ENCODE measurements at regions not wholly inside any gene's neighbourhood (a gene's known extent, or its start where the extent isn't known, plus 50 kb on each side); places are given as distances from the start of the nearest gene placed in this dataset.

DNA sequence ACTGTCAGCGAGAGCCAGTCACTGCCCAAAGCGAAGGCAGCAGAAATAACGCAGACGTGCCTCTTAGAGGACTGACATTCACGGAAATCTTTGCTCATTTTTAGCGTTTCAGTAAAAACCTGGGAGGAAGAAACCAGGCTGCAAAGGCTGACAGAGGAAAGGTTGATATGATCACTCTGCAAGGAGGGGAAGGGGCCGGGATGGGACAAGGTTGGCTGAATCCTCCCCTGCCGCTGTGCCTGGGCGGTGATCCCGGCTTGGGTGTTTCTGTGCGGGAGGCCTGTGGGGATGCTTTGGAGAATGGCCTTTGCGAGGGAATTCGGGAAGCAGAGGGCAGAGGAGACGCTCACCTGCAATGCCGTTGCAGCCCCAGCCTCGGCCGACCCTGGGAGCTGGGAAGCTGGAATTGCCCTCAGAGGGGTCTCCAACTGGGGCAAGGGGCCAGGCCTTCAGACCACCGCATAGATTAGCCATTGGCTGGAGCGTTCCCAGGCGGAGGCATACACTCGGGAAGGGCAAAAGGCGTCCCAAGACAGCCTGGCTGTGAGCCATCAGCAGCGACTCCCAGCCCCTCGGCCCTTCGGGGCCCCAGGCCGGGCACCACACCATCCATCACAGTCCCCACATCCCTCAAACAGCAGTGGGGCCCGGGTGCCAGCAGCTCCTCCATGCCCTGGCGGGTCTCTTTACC lies 111.7 kb upstream of the GPC1 start:
- ATAC-seq (ENCODE audit: insufficient read depth, low read depth) = no peak
- Histone ChIP-seq H3K4me3 (ENCODE audit: low read depth in 1 of 2, low read length in 2 of 2) (no peak overlapping the region), H2AFZ (ENCODE audit: low read depth, low read length) (no peak overlapping the region), H3K4me2 (ENCODE audit: insufficient read depth, low read length) (no peak overlapping the region), H3K36me3 (ENCODE audit: insufficient read depth, low read length) (no peaks in the 10 kb centered on the region), H3K79me2 (ENCODE audit: insufficient read depth, low read length) (no peaks in the 10 kb centered on the region), H4K20me1 (ENCODE audit: insufficient read depth, low read length) (peaks cover 5% of the 10 kb centered on the region), H3K9ac (ENCODE audit: low read depth, low read length) (no peak overlapping the region), H3K27me3 (ENCODE audit: insufficient read depth, low read length, poor library complexity) (peaks cover 26% of the 10 kb centered on the region), H3K27ac (ENCODE audit: low read length) (no peak overlapping the region), H3K4me1 (ENCODE audit: insufficient read depth, low read length) (no peaks in the 10 kb centered on the region), H3K9me3 (ENCODE audit: insufficient read depth, low read length, severe bottlenecking) (no peaks in the 10 kb centered on the region)
- DNase-seq = no peak
- TF ChIP-seq, protein P1, sequence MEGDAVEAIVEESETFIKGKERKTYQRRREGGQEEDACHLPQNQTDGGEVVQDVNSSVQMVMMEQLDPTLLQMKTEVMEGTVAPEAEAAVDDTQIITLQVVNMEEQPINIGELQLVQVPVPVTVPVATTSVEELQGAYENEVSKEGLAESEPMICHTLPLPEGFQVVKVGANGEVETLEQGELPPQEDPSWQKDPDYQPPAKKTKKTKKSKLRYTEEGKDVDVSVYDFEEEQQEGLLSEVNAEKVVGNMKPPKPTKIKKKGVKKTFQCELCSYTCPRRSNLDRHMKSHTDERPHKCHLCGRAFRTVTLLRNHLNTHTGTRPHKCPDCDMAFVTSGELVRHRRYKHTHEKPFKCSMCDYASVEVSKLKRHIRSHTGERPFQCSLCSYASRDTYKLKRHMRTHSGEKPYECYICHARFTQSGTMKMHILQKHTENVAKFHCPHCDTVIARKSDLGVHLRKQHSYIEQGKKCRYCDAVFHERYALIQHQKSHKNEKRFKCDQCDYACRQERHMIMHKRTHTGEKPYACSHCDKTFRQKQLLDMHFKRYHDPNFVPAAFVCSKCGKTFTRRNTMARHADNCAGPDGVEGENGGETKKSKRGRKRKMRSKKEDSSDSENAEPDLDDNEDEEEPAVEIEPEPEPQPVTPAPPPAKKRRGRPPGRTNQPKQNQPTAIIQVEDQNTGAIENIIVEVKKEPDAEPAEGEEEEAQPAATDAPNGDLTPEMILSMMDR (IDR thresholded peaks at IDR 0.05; ENCODE audit: borderline replicate concordance, extremely low read depth, low read length, poor library complexity, severe bottlenecking) = no peak
- TF ChIP-seq EZH2 (IDR thresholded peaks at IDR 0.05; ENCODE audit: borderline replicate concordance, low read depth, low read length, severe bottlenecking) = no peak

DNA sequence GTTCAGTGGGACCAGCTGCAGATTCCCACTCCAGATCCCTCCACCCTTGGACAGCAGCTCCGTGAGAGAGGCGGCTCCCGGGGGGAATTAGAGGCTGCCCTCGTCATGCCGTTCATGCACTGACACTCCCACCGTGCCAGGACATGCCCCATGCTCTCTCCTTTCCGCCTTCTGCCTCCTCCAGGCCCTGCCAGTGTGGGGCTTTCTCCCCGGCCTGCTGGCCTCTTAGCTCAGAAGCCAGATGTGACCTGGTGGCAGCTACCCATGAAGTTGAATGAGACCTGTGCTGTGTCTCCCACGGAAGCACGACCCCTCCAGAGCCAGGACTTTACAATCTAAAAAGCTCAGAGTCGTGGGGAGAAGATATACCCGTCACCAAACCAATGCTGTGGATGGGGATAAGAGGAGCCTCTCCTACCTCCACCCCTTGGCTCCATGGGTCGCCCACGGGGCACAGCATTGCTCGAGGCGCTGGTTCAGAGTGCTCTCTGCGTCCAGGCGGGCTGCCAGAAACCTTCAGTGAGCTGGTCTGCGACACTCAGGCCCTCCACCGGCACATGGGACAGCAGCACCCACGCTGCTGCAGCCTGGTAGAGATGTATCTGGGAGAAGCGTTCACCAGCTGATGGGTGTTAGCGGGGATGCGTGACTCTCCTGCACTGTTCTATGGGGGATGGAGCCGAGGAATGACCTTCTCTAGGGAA lies 111.0 kb upstream of the GPC1 start:
- Histone ChIP-seq H3K4me2 (ENCODE audit: insufficient read depth, low read length) (no peak overlapping the region), H3K36me3 (ENCODE audit: insufficient read depth, low read length) (no peaks in the 10 kb centered on the region), H3K4me3 (ENCODE audit: low read depth in 1 of 2, low read length in 2 of 2) (no peak overlapping the region), H3K9me3 (ENCODE audit: insufficient read depth, low read length, severe bottlenecking) (no peaks in the 10 kb centered on the region), H3K79me2 (ENCODE audit: insufficient read depth, low read length) (no peaks in the 10 kb centered on the region), H3K27ac (ENCODE audit: low read length) (no peak overlapping the region), H3K9ac (ENCODE audit: low read depth, low read length) (no peak overlapping the region), H4K20me1 (ENCODE audit: insufficient read depth, low read length) (peaks cover 5% of the 10 kb centered on the region), H3K27me3 (ENCODE audit: insufficient read depth, low read length, poor library complexity) (peaks cover 19% of the 10 kb centered on the region), H2AFZ (ENCODE audit: low read depth, low read length) (no peak overlapping the region), H3K4me1 (ENCODE audit: insufficient read depth, low read length) (no peaks in the 10 kb centered on the region)
- ATAC-seq (ENCODE audit: insufficient read depth, low read depth) = no peak
- no peak for DNase-seq
- TF ChIP-seq, protein P1 (IDR thresholded peaks at IDR 0.05; ENCODE audit: borderline replicate concordance, extremely low read depth, low read length, poor library complexity, severe bottlenecking) = no peak
- no peak for TF ChIP-seq EZH2 (IDR thresholded peaks at IDR 0.05; ENCODE audit: borderline replicate concordance, low read depth, low read length, severe bottlenecking)

DNA sequence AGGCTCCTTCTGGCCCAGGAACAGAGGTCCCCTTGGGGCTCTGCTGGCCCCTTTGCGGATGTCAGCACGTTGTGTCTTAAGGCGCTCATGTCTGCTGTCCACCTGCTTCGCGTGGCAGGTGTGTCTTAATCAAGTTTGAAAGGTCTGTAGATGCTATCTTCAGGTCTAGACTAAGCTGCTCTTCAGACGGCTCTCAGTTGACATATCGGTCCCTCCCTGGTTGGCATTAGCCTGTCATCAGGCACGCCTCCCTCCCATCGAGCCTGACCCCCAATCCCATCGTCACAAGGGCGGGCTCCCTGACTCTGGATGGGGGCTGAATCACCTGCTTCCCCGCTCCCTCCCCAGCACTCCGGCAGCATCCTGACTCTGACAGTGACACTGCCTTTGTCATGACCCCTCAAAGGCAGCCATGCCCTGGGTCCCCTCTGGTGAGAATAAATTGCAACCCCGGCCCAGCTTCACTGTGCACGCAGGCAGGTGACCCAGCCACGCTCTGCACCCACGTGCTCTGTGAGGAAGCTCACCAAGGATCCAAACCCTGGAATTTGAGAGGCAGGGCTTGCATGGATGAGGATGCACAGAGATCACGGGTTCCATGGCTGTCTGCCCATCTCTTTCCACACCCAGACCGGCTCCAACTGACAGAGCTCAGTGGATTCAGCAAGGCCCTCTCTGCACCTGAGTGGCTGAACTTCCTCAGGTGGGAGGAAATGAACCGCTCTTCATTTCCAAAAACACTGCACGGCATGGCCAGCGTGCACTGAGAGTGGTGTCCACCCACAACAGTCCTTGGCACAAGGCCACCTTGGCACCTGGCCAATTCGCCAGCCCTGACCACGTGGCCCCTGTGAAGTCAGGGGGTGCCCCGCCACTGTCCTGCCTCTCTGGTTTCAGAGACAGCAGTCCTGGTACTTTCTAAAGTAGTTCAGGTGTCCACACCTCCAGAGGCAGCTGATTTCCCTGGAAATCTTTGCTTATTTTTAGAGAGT lies 110.2 kb upstream of the GPC1 start:
- Histone ChIP-seq H3K4me1 (ENCODE audit: insufficient read depth, low read length) (no peaks in the 10 kb centered on the region), H3K79me2 (ENCODE audit: insufficient read depth, low read length) (no peaks in the 10 kb centered on the region), H3K27ac (ENCODE audit: low read length) (no peak overlapping the region), H3K9me3 (ENCODE audit: insufficient read depth, low read length, severe bottlenecking) (no peaks in the 10 kb centered on the region), H3K36me3 (ENCODE audit: insufficient read depth, low read length) (no peaks in the 10 kb centered on the region), H3K9ac (ENCODE audit: low read depth, low read length) (no peak overlapping the region), H3K4me3 (ENCODE audit: low read depth in 1 of 2, low read length in 2 of 2) (no peak overlapping the region), H3K4me2 (ENCODE audit: insufficient read depth, low read length) (no peak overlapping the region), H3K27me3 (ENCODE audit: insufficient read depth, low read length, poor library complexity) (peaks cover 19% of the 10 kb centered on the region), H2AFZ (ENCODE audit: low read depth, low read length) (no peak overlapping the region), H4K20me1 (ENCODE audit: insufficient read depth, low read length) (peaks cover 5% of the 10 kb centered on the region)
- DNase-seq = no peak
- TF ChIP-seq EZH2 (IDR thresholded peaks at IDR 0.05; ENCODE audit: borderline replicate concordance, low read depth, low read length, severe bottlenecking) = no peak
- TF ChIP-seq, protein P1 (IDR thresholded peaks at IDR 0.05; ENCODE audit: borderline replicate concordance, extremely low read depth, low read length, poor library complexity, severe bottlenecking) = no peak
- ATAC-seq (ENCODE audit: insufficient read depth, low read depth) = no peak
